Testis (tissue), 2 donors: ENCODE measurements at regions not wholly inside any gene's neighbourhood (a gene's known extent, or its start where the extent isn't known, plus 50 kb on each side); places are given as distances from the start of the nearest gene placed in this dataset.

Experiments
- POLR2A ChIP-seq: fragments of 450-650 bp; IDR thresholded peaks from one replicate; pipeline ENCODE4 v1.6.1; 2017; ENCODE audit warnings: antibody characterized with exemption, mild to moderate bottlenecking, moderate library complexity
- TF ChIP-seq, protein P1 (sequence below), 3 experiments: fragments of 450-650 bp in 2 of 3; fragments of 200-600 bp in 1 of 3; sonication (generic) in 1 of 3; IDR thresholded peaks; one replicate each; pipeline ENCODE4 v1.5.1; 2016 to 2019; ENCODE audit warnings: antibody characterized with exemption in 3 of 3, mild to moderate bottlenecking in 2 of 3, moderate library complexity in 1 of 3

DNA sequence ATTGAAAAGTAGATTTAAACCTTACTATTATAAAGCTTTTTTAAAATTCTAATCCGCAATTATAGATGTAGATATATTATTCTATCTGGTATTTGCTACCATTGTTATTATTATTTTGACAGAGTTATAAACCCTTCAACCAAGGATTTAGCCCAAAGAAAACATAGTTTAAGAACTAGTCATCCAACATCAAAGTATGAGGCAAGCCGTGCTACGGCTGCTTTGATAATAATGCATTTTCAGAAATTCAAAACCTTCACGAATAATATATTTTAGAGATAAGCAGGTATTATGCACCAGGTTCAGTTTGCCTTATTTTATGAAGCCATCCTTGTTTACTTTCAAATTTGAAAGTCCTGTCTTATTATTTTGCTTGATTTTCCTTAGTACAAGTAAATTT, 1501.7 kb downstream of the RAPGEF2 start:
- TF ChIP-seq, protein P1, sequence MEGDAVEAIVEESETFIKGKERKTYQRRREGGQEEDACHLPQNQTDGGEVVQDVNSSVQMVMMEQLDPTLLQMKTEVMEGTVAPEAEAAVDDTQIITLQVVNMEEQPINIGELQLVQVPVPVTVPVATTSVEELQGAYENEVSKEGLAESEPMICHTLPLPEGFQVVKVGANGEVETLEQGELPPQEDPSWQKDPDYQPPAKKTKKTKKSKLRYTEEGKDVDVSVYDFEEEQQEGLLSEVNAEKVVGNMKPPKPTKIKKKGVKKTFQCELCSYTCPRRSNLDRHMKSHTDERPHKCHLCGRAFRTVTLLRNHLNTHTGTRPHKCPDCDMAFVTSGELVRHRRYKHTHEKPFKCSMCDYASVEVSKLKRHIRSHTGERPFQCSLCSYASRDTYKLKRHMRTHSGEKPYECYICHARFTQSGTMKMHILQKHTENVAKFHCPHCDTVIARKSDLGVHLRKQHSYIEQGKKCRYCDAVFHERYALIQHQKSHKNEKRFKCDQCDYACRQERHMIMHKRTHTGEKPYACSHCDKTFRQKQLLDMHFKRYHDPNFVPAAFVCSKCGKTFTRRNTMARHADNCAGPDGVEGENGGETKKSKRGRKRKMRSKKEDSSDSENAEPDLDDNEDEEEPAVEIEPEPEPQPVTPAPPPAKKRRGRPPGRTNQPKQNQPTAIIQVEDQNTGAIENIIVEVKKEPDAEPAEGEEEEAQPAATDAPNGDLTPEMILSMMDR (IDR thresholded peaks at IDR 0.05): no peak
- no peak for TF ChIP-seq POLR2A
